HG03095 (cell line): ENCODE measurements at regions not wholly inside any gene's neighbourhood (a gene's known extent, or its start where the extent isn't known, plus 50 kb on each side); places are given as distances from the start of the nearest gene placed in this dataset.
"Not testable (repeated sequence)": the region's sequence is repeated elsewhere in the genome, so short reads cannot be mapped to it uniquely, and the experiment has no call there.

Experiments
- ATAC-seq: cut with Tn5 transposase; IDR thresholded peaks from one replicate; pipeline ENCODE4 v1.9.1; 2021; ENCODE audit warnings: moderate library complexity; ENCODE audit not compliant: unreplicated experiment

DNA sequence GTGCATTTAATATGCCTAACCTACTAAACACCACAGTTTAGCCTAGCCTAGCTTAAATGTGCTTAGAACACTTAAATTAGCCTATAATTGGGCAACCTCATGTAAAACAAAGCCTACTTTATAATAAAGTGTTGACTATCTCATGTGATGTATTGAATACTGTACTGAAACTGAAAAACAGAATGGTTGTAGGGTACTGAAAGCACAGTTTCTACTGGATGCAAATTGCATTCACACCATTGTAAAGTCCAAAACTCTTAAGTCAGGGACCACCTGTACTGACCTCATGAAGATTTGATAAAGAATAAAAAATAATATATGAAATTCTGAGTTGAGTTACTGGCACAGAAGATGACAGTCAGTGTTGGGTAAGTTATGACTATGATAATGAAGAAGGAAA is 625.4 kb upstream of the SOX9 start:
- ATAC-seq = no peak

- ATAC-seq = no peak
Measured at GRCh38 chr17:71496552-71496951, 624.3 kb upstream of the SOX9 start.

DNA sequence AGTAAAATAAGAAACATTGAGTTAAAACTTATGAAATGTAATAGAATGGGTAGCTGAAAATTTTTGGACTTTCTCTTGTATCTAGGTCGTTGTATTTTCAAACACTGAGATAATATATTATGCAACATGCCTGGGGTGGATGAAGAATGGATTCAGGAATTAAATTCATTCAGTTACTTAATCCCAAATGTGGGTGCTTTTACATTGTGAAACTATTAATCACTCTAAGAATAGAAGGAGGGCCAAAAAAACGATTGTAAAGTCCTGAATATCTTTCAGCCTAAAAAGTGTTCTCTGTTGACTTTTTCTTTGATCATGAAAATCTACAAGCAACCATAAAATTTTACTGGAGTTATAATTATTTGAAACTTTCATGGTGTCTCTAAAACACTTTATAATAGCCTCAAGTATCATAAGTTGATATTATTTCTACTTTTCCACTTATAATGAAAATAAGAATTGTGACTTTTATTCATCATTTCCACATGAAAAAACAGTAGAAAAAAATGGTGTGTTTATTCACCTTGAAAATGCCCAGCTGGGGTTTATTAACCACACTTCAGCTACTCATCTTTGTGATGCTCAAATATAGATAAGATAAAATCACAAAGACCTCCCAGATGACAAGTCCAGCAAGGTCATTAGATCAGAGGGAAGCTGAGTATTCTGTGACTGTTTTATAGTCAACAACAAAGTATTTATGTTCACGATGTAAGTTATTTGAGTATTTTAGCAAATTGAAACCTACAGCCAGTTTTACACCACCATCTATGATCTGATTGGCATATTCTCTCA is 619.9 kb upstream of the SOX9 start:
- ATAC-seq = no peak

DNA sequence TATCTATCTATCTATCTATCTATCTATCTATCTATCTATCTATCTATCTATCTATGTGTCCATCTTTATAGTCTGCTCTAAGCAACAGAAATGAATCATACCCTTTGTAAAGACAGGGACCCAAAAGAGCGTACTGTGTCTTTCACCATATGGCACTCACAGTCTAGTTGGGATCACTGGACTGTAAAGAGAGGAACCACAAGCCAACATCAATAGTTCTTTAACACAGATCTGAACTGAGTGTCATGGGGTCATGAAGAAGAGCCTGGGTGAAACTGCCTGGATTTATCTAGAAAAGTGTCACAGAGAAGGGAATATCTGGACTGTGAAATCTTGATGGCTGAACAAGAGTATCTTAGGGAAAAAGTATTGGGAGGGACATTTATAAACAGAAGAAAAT is 619.1 kb upstream of the SOX9 start:
- ATAC-seq = no peak

GRCh38 chr17:71502443-71502842 is 618.4 kb upstream of the SOX9 start:
- no peak for ATAC-seq

DNA sequence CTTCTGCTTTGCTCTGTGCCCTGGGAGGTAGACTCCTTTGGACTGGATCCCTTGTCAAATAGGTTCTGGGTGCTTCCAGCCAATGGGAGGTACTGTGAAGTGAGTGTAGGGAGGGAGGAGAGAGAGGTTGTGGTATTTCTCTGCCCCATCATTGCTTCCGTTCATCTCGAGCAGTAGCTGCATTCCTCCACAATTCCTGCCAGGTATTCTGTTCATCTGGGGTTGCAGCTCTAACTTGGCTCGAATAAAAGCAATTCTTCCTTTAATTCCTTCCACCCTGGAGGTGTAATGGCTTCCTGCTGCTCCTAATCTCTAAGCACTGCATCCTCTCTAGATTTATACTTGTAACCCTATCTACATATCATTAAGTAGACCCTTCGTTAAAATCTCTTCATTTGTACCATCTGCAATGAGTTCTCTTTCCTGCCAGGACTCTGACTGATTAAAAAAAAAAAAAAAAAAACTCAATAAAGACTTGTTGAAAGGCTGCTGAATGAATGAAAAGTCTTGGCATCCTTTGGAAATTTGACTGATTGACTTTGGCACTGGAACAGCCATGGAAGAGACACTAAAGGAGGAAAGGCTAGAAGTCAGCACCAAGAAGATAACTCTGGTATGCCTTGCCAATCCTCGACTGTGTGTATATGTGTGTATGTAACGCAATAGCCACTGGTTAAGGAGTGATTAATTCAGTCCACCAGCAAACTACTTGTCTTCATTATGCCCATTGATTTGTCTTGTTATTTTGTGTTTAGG is 616.9 kb upstream of the SOX9 start:
- no peak for ATAC-seq

DNA sequence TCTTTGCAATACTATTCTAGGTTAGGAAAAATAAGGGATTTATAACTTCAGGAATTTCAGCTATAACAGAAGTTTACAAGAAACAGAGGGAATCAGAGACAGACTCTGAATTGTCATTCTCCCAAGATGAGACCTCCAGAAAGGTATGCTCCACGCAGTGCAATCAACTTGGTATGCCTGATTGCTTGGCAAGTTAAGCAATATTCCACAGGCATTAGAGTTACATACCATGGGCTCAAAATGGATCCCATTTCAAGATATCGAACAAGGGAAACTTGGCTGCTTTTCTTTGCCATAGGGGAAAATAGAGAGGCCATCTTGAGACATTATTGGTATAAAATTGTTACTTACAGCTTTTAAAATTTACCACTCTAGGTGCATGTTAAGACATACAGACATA is 615.6 kb upstream of the SOX9 start:
- no peak for ATAC-seq

- no peak for ATAC-seq
Measured at GRCh38 chr17:71505981-71506380, 614.8 kb upstream of the SOX9 start.

DNA sequence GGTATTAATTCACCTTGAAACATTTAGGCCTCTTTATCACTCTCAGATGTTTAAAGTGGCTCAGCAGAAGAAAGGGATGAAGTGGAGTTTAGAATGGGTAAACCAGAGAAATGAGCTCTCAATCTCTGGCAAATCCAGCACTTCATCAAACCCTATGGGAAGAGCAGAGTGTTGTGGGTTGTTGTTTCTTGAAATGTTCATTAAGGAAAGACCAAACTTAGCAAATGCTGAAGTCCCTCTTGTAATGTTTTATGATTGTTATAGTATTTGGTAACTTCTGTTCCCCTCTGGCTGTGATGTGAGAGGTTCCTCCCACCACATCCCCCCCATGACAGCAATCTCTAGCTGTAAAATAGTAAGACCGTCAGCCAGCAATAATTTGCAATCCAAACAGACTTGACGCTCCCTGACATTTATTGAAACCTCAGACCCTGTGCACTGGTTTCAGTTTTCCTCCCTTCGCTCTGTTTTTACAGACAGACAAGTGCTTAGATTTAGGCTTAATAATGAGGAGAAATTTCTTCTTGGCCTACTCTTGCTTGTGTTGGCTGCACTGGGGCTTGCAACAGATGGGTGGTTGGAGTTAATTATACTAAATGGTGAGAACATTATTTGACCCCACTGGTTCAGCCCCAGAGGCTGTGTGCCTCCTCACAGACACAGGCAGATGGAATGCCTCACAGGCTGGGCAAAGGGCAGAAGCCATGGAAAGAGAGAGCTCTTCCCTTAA is 609.4 kb upstream of the SOX9 start:
- no peak for ATAC-seq

GRCh38 chr17:71513725-71514124 is 607.1 kb upstream of the SOX9 start:
- ATAC-seq = not testable (repeated sequence)

- ATAC-seq = no peak
Measured at GRCh38 chr17:71516149-71516548, 604.7 kb upstream of the SOX9 start.

GRCh38 chr17:71519285-71519684 is 601.5 kb upstream of the SOX9 start:
- no peak for ATAC-seq

- no peak for ATAC-seq
Measured at GRCh38 chr17:71521724-71522123, 599.1 kb upstream of the SOX9 start.

DNA sequence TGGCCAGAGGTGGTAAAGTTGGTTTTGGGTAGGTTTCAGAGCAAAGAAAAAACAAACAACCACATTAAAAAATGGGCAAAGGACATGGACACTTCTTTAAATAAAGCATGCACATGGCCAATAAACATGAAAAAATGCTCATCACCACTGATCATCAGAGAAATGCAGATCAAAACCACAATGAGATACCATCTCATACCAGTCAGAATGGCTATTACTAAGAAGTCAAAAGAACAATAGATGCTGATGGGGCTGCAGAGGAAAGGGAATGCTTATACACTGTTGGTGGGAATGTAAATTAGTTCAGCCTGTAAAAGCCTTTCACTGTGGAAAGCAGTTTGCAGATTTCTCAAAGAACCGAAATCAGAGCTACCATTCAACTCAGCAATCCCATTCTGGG is 598.4 kb upstream of the SOX9 start:
- ATAC-seq = no peak

DNA sequence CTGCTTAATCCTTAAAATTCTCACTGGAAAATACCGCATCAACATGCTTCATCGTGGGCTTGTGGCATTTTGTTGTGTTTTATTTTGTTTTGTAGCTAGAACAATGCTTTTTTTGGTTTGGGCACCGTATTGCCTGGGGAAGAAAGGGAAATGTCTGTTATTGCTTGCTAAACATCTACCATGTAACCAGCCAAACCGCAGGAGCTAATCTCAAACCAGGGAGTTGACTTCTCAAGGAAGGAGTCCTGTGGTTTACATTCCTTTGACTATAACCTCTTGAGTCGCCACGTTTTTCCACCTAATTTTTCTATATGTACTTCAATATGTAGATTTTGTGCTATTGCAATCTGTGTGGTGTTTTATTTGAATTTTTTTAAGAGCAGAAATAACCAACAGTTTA is 593.5 kb upstream of the SOX9 start:
- no peak for ATAC-seq

GRCh38 chr17:71528210-71528609 is 592.6 kb upstream of the SOX9 start:
- no peak for ATAC-seq

DNA sequence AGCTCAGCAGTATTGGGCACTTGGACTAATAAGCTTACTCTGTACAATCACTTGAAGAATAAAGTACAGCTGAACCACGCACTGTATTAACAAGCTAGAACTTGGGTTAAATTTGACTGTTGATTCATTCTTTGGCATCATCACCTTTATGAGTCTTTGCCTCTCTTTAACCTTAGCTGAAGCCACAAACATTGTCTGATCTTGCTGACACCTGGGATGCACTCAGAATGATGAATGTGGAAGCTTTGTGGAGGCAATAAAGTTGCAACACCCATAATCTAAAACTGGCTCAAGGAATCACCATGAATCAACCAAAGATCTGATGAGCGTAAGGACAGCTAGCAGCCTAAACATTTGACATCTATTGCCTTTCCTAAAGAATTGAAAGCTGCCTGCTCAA is 590.6 kb upstream of the SOX9 start:
- ATAC-seq = no peak

GRCh38 chr17:71535321-71535720 is 585.5 kb upstream of the SOX9 start:
- ATAC-seq = no peak

DNA sequence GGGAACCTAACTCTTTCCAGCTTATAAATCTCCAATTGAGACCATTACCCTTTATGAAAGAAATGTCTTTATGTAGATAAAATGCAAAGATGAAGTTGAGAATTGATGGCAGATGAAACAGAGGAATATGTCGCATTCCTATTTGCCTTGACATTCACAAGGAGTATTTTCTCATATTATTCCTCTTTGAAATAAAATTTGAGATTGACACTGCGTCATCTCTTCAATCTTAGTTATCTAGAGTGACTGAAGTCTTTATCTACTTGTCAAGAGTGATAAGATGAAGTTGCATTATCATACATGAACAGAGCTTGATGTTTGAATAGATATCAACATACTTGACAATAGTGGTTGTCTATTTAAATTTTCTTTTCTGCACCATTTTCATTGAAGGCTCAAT is 574.4 kb upstream of the SOX9 start:
- ATAC-seq = no peak

- no peak for ATAC-seq
Measured at GRCh38 chr17:71547904-71548303, 572.9 kb upstream of the SOX9 start.

DNA sequence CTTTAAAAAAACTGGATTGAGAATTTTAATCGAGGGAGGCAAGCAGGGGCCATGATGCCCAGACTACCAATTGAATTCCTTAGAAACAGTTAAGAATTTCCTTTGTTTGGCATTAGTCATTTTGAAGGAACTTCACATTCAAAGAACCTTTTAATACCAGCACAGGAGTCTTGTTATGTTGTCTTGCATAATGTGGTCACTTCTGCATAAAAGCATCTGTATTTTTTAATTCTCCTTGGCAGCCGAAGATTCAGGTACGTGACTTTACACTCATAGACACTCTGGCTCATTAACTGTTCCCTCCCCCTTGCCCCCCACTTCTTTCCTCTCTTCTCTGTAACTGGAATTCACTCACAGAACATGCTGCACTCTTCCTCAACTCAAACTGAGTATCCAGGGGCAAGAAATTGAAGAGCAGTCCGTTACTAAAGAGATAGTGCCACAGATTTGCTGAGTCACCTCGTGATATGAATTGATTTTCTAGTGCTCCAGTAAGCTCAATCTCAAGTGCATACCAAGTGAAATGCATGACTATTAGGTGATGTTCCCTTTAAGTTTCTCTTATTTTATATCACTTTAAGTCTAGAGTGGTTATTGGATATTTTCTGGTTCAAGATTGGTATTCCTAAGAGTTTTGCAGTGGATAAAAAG is 572.2 kb upstream of the SOX9 start:
- no peak for ATAC-seq
